WTC11 (cell line): ENCODE measurements at regions not wholly inside any gene's neighbourhood (a gene's known extent, or its start where the extent isn't known, plus 50 kb on each side); places are given as distances from the start of the nearest gene placed in this dataset.

Experiments
- ATAC-seq: fragments of 200-7000 bp; cut with Tn5 transposase; 2 replicates; pipeline ENCODE4 v1.10.0; 2021; ENCODE audit warnings: mild to moderate bottlenecking, moderate library complexity
- CTCF ChIA-PET: fragments of 300-600 bp; sonication (Branson Sonifier 250); formaldehyde crosslinking; loops from one replicate; lab custom pipeline; 2021; ENCODE audit warnings: antibody characterized with exemption; lab: Charles Lee
- POLR2A ChIA-PET: fragments of 350-600 bp; sonication (Branson Sonifier 250); formaldehyde crosslinking; loops from one replicate; lab custom pipeline; 2021; ENCODE audit warnings: antibody characterized with exemption; lab: Charles Lee
- DNase-seq: peaks from one replicate; pipeline ENCODE4 v3.0.0; 2021; ENCODE audit warnings: low spot score
- H3K27ac Mint-ChIP-seq: 2 replicates; pipeline ENCODE4 v1.8.0; 2021; ENCODE audit warnings: mixed read lengths
- H3K27me3 Mint-ChIP-seq: 2 replicates; pipeline ENCODE4 v1.8.0; 2021; ENCODE audit warnings: low read depth, mild to moderate bottlenecking, moderate library complexity, mixed read lengths
- H3K36me3 Mint-ChIP-seq: 2 replicates; pipeline ENCODE4 v1.8.0; 2021; ENCODE audit warnings: mixed read lengths
- H3K4me1 Mint-ChIP-seq: 2 replicates; pipeline ENCODE4 v1.8.0; 2022; ENCODE audit warnings: mixed read lengths
- H3K4me3 Mint-ChIP-seq: 2 replicates; pipeline ENCODE4 v1.8.0; 2021; ENCODE audit warnings: mild to moderate bottlenecking, moderate library complexity, mixed read lengths
- H3K9me3 Mint-ChIP-seq: 2 replicates; pipeline ENCODE4 v1.8.0; 2021; ENCODE audit warnings: mixed read lengths
- ATF1 ChIP-seq: sonication (generic); formaldehyde crosslinking; IDR thresholded peaks from 2 replicates; pipeline ENCODE4 v1.8.1; 2023; ENCODE audit warnings: mild to moderate bottlenecking, moderate library complexity, missing genetic modification reagents
- CBFB ChIP-seq: sonication (generic); formaldehyde crosslinking; IDR thresholded peaks from 2 replicates; pipeline ENCODE4 v1.8.1; 2022; ENCODE audit warnings: mild to moderate bottlenecking, low read depth, missing genetic modification reagents
- FOXP1 ChIP-seq: sonication (generic); formaldehyde crosslinking; IDR thresholded peaks from 2 replicates; pipeline ENCODE4 v1.8.0; 2022; ENCODE audit warnings: missing genetic modification reagents, mild to moderate bottlenecking, moderate library complexity, borderline replicate concordance
- GABPB1 ChIP-seq: sonication (generic); formaldehyde crosslinking; IDR thresholded peaks from 2 replicates; pipeline ENCODE4 v1.8.1; 2023; ENCODE audit warnings: mild to moderate bottlenecking, missing genetic modification reagents
- GTF2I ChIP-seq: fragments of 250-450 bp; sonication (Bioruptor Pico); conservative IDR thresholded peaks from 2 replicates; pipeline ENCODE4 v1.4.0; 2021; ENCODE audit warnings: mild to moderate bottlenecking
- IRF2 ChIP-seq: sonication (generic); formaldehyde crosslinking; IDR thresholded peaks from 2 replicates; pipeline ENCODE4 v1.8.0; 2022; ENCODE audit warnings: low read depth, missing genetic modification reagents, borderline replicate concordance
- NFE2L1 ChIP-seq: sonication (generic); formaldehyde crosslinking; IDR thresholded peaks from 2 replicates; pipeline ENCODE4 v1.8.1; 2023; ENCODE audit warnings: missing genetic modification reagents
- ZNF138 ChIP-seq: sonication (generic); formaldehyde crosslinking; conservative IDR thresholded peaks from 2 replicates; pipeline ENCODE4 v1.8.1; 2022; ENCODE audit warnings: mild to moderate bottlenecking, moderate library complexity, missing genetic modification reagents
- ZNF219 ChIP-seq: sonication (generic); formaldehyde crosslinking; IDR thresholded peaks from 2 replicates; pipeline ENCODE4 v1.8.0; 2023; ENCODE audit warnings: missing genetic modification reagents, mild to moderate bottlenecking, borderline replicate concordance
- ZNF671 ChIP-seq: fragments of 250-450 bp; sonication (Bioruptor Pico); IDR thresholded peaks from 2 replicates; pipeline ENCODE4 v1.8.0; 2021; ENCODE audit warnings: mild to moderate bottlenecking
- TF ChIP-seq, protein P1 (sequence below): fragments of 250-450 bp; sonication (Bioruptor Pico); IDR thresholded peaks from 2 replicates; pipeline ENCODE4 v1.9.0; 2021; ENCODE audit warnings: moderate library complexity, mild to moderate bottlenecking, inconsistent platforms, borderline replicate concordance
- TF ChIP-seq, protein P2 (sequence below): sonication (generic); formaldehyde crosslinking; IDR thresholded peaks from 2 replicates; pipeline ENCODE4 v1.8.1; 2022; ENCODE audit warnings: missing genetic modification reagents, borderline replicate concordance
- TF ChIP-seq, protein P3 (sequence below): fragments of 200-600 bp; IDR thresholded peaks from 2 replicates; pipeline ENCODE4 v1.8.0; 2022; ENCODE audit warnings: antibody characterized with exemption
- TF ChIP-seq, protein P4 (sequence below): fragments of 250-450 bp; sonication (Bioruptor Pico); IDR thresholded peaks from 2 replicates; pipeline ENCODE4 v1.8.0; 2021; ENCODE audit warnings: mild to moderate bottlenecking
- TF ChIP-seq, protein P5 (sequence below): sonication (generic); formaldehyde crosslinking; IDR thresholded peaks from 2 replicates; pipeline ENCODE4 v1.8.0; 2022; ENCODE audit warnings: missing genetic modification reagents
- TF ChIP-seq, protein P6 (sequence below): sonication (generic); formaldehyde crosslinking; IDR thresholded peaks from 2 replicates; pipeline ENCODE4 v1.8.0; 2022; ENCODE audit warnings: mild to moderate bottlenecking, missing genetic modification reagents
- TF ChIP-seq, protein P7 (sequence below): sonication (generic); formaldehyde crosslinking; IDR thresholded peaks from 2 replicates; pipeline ENCODE4 v1.8.1; 2023; ENCODE audit warnings: mild to moderate bottlenecking, moderate library complexity, missing genetic modification reagents

DNA sequence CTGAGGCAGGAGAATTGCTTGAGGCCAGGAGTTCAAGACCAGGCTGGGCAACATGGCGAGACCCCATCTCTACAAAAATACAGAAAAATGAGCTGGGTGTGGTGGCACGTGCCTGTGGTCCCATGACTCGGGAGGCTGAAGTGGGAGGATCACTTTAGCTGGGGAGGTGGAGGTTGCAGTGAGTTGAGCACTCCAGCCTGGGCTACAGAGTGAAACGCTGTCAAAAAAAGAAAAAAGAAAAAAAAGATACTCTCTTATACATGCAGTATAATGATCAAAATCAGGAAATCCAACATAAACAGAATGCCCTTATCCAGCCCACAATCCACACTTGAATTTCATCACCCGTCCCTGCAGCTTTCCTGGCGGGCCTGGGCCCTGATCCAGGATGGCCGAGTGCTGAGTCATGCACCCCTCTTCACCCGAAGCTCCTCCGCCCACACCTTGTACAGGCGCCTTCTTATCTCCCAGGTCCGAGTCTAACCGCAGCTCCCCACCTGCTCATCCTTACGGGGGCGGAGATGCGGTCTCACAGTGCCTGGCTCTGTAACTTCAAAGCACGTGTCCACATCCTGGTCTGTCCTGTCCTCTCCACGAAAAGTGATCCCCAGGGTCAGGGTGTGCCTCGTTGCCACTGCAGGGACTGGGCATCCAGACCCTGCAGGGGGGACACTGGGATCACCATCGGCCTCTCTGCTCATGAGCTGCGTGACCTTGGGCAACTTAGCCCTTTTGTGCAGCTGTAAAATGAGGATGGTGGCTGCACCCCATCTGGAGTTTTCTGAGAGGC lies 120.2 kb upstream of the SLC45A1 start:
- Mint-ChIP-seq H3K9me3 (no peaks in the 10 kb centered on the region), H3K36me3 (no peaks in the 10 kb centered on the region), H3K27ac (0 out of 2 replicates have a peak overlapping the region, but pooled peaks have one; percentile 8), H3K4me3 (no peak overlapping the region), H3K27me3 (no peaks in the 10 kb centered on the region; the same call in 1 of the 2 replicates), H3K4me1 (peaks cover 39% of the 10 kb centered on the region)
- ChIA-PET CTCF (interaction anchor here (0.5 to 1.7 kb wide), 3 partner anchors 116 to 183 kb away, joined by 3 to 4 read pairs (median 3); no protein-coding TSS in a partner anchor), POLR2A (no interaction called here)
- ATAC-seq (no peak), DNase-seq (no peak)
- TF ChIP-seq ZNF219 (no peak), GABPB1 (CRISPR knock-in tag) (peak; percentile 96)

DNA sequence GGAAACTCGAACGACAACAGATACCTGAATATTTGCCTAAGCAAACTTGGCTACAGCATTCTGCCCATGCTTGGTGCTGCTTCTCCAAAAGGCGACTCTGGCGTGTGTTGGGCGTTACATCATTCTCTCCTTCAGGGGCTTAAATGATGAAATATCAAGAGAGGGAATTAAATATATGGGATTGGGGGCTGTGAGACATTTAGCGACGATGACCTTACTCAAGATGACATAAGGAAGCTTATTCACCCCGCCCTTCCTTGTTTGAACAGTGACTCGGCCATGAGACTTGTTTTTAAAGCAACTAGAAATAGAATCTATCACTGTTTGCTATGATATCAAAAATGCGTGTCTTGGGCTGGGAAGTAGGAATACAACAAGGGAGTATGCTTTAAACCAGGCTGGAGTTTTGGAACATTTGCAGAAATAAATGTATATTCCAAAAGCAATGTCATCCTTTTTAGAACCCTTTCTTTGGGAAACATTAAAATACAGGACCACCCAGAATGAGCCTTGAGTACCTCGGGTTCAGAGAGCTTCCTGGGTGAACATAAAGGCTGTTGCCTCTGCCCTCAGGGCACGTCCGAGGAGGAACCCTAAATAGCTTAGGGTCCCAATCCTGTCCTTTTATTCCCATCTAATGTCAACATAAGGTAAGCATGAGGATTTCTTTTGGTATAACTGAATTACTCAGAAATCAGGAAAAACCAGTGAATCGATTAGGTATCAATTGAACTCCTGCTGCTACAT lies 123.3 kb upstream of the SLC45A1 start:
- TF ChIP-seq, protein P1, sequence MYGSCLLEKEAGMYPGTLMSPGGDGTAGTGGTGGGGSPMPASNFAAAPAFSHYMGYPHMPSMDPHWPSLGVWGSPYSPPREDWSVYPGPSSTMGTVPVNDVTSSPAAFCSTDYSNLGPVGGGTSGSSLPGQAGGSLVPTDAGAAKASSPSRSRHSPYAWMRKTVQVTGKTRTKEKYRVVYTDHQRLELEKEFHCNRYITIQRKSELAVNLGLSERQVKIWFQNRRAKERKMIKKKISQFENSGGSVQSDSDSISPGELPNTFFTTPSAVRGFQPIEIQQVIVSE, result no peak
- TF ChIP-seq, protein P2, sequence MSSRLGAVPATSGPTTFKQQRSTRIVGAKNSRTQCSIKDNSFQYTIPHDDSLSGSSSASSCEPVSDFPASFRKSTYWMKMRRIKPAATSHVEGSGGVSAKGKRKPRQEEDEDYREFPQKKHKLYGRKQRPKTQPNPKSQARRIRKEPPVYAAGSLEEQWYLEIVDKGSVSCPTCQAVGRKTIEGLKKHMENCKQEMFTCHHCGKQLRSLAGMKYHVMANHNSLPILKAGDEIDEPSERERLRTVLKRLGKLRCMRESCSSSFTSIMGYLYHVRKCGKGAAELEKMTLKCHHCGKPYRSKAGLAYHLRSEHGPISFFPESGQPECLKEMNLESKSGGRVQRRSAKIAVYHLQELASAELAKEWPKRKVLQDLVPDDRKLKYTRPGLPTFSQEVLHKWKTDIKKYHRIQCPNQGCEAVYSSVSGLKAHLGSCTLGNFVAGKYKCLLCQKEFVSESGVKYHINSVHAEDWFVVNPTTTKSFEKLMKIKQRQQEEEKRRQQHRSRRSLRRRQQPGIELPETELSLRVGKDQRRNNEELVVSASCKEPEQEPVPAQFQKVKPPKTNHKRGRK (CRISPR knock-in tag), result no peak
- no peak for TF ChIP-seq IRF2 (CRISPR knock-in tag)
- no peaks in the 10 kb centered on the region for H3K9me3 Mint-ChIP-seq
- no peak for ATAC-seq
- peaks cover 22% of the 10 kb centered on the region for H3K4me1 Mint-ChIP-seq
- H3K27ac Mint-ChIP-seq, result no peak overlapping the region
- no peak overlapping the region for H3K4me3 Mint-ChIP-seq
- ChIA-PET POLR2A (interaction anchor here (0.6 kb wide), 2 partner anchors 44 to 201 kb away, joined by 3 to 6 read pairs; no protein-coding TSS in a partner anchor), CTCF (no interaction called here)
- DNase-seq, result no peak
- H3K27me3 Mint-ChIP-seq, result no peaks in the 10 kb centered on the region
- H3K36me3 Mint-ChIP-seq, result no peaks in the 10 kb centered on the region

DNA sequence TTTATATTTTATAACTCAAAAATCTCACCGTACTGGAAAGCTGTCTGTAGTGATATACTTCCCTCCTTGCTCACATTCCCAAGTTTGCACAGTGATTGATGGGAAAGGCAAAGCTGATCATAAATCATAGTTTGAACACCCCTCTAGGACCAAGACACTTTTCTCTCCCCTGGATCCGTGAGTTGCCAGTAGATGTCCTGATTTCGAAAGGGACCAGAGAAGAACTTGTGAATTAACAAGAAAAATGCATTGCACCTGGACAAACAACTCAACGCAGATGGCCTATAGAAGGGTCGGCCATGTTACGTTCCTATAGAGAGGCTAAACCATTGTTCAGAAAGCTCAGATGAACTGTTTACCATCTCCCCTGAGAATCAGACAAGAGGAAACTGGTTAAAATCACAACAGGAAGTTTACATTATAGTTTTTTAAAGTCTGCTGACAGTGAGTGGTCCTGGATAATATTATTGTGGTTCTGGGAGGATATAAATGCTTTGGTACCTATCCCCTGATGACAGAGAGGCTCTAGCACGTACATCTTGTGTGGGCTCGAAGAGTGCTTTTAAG lies 124.0 kb upstream of the SLC45A1 start:
- ATAC-seq (no peak), DNase-seq (no peak)
- no peaks in the 10 kb centered on the region for H3K27me3 Mint-ChIP-seq
- H3K4me1 Mint-ChIP-seq, result peaks cover 22% of the 10 kb centered on the region
- ChIA-PET POLR2A (no interaction called here), CTCF (no interaction called here)
- no peaks in the 10 kb centered on the region for H3K9me3 Mint-ChIP-seq
- H3K36me3 Mint-ChIP-seq, result no peaks in the 10 kb centered on the region
- no peak overlapping the region for H3K4me3 Mint-ChIP-seq
- H3K27ac Mint-ChIP-seq, result no peak overlapping the region
- TF ChIP-seq, protein P3, sequence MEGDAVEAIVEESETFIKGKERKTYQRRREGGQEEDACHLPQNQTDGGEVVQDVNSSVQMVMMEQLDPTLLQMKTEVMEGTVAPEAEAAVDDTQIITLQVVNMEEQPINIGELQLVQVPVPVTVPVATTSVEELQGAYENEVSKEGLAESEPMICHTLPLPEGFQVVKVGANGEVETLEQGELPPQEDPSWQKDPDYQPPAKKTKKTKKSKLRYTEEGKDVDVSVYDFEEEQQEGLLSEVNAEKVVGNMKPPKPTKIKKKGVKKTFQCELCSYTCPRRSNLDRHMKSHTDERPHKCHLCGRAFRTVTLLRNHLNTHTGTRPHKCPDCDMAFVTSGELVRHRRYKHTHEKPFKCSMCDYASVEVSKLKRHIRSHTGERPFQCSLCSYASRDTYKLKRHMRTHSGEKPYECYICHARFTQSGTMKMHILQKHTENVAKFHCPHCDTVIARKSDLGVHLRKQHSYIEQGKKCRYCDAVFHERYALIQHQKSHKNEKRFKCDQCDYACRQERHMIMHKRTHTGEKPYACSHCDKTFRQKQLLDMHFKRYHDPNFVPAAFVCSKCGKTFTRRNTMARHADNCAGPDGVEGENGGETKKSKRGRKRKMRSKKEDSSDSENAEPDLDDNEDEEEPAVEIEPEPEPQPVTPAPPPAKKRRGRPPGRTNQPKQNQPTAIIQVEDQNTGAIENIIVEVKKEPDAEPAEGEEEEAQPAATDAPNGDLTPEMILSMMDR, result no peak
- TF ChIP-seq, protein P4, sequence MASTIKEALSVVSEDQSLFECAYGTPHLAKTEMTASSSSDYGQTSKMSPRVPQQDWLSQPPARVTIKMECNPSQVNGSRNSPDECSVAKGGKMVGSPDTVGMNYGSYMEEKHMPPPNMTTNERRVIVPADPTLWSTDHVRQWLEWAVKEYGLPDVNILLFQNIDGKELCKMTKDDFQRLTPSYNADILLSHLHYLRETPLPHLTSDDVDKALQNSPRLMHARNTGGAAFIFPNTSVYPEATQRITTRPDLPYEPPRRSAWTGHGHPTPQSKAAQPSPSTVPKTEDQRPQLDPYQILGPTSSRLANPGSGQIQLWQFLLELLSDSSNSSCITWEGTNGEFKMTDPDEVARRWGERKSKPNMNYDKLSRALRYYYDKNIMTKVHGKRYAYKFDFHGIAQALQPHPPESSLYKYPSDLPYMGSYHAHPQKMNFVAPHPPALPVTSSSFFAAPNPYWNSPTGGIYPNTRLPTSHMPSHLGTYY (CRISPR knock-in tag), result no peak
- no peak for TF ChIP-seq IRF2 (CRISPR knock-in tag)
- TF ChIP-seq, protein P5, sequence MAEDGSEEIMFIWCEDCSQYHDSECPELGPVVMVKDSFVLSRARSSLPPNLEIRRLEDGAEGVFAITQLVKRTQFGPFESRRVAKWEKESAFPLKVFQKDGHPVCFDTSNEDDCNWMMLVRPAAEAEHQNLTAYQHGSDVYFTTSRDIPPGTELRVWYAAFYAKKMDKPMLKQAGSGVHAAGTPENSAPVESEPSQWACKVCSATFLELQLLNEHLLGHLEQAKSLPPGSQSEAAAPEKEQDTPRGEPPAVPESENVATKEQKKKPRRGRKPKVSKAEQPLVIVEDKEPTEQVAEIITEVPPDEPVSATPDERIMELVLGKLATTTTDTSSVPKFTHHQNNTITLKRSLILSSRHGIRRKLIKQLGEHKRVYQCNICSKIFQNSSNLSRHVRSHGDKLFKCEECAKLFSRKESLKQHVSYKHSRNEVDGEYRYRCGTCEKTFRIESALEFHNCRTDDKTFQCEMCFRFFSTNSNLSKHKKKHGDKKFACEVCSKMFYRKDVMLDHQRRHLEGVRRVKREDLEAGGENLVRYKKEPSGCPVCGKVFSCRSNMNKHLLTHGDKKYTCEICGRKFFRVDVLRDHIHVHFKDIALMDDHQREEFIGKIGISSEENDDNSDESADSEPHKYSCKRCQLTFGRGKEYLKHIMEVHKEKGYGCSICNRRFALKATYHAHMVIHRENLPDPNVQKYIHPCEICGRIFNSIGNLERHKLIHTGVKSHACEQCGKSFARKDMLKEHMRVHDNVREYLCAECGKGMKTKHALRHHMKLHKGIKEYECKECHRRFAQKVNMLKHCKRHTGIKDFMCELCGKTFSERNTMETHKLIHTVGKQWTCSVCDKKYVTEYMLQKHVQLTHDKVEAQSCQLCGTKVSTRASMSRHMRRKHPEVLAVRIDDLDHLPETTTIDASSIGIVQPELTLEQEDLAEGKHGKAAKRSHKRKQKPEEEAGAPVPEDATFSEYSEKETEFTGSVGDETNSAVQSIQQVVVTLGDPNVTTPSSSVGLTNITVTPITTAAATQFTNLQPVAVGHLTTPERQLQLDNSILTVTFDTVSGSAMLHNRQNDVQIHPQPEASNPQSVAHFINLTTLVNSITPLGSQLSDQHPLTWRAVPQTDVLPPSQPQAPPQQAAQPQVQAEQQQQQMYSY (CRISPR knock-in tag), result no peak
- TF ChIP-seq CBFB (CRISPR knock-in tag), result no peak
- TF ChIP-seq, protein P6, sequence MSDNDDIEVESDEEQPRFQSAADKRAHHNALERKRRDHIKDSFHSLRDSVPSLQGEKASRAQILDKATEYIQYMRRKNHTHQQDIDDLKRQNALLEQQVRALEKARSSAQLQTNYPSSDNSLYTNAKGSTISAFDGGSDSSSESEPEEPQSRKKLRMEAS (CRISPR knock-in tag), result no peak
- no peak for TF ChIP-seq FOXP1 (CRISPR knock-in tag)
- no peak for TF ChIP-seq NFE2L1
- TF ChIP-seq ATF1 (CRISPR knock-in tag), result no peak
- no peak for TF ChIP-seq ZNF671 (CRISPR knock-in tag)
- TF ChIP-seq ZNF138 (CRISPR knock-in tag), result no peak
- TF ChIP-seq GTF2I, result no peak
- TF ChIP-seq, protein P7, sequence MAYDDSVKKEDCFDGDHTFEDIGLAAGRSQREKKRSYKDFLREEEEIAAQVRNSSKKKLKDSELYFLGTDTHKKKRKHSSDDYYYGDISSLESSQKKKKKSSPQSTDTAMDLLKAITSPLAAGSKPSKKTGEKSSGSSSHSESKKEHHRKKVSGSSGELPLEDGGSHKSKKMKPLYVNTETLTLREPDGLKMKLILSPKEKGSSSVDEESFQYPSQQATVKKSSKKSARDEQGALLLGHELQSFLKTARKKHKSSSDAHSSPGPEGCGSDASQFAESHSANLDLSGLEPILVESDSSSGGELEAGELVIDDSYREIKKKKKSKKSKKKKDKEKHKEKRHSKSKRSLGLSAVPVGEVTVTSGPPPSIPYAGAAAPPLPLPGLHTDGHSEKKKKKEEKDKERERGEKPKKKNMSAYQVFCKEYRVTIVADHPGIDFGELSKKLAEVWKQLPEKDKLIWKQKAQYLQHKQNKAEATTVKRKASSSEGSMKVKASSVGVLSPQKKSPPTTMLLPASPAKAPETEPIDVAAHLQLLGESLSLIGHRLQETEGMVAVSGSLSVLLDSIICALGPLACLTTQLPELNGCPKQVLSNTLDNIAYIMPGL (CRISPR knock-in tag), result no peak
- TF ChIP-seq ZNF219, result no peak
